GM23338 (cell line): ENCODE measurements at regions not wholly inside any gene's neighbourhood (a gene's known extent, or its start where the extent isn't known, plus 50 kb on each side); places are given as distances from the start of the nearest gene placed in this dataset.

ENCODE experiments used
- ATAC-seq: fragments of 200-7000 bp; cut with Tn5 transposase; 3 replicates; pipeline ENCODE4 v1.9.1; 2020
- DNase-seq: peaks from one replicate; pipeline ENCODE4 v3.0.0-alpha.2; 2015; ENCODE audit warnings: low spot score
- H2AFZ ChIP-seq: fragments of 200-600 bp; sonication (generic); 2 replicates; pipeline ENCODE4 v1.8.0; 2016; ENCODE audit warnings: antibody characterized with exemption, mild to moderate bottlenecking, moderate library complexity
- H3F3A ChIP-seq: fragments of 200-600 bp; sonication (generic); replicated peaks from 2 replicates; pipeline ENCODE4 v1.8.0; 2017; ENCODE audit warnings: antibody characterized with exemption, mixed run types, low read depth
- H3K27ac ChIP-seq: fragments of 200-600 bp; sonication (generic); 2 replicates; pipeline ENCODE4 v1.6.1; 2016; ENCODE audit warnings: low read depth
- H3K27me3 ChIP-seq: fragments of 200-600 bp; sonication (generic); 2 replicates; pipeline ENCODE4 v1.8.0; 2016; ENCODE audit warnings: mild to moderate bottlenecking, mixed run types, moderate library complexity; ENCODE audit not compliant: insufficient read depth
- H3K36me3 ChIP-seq: fragments of 200-600 bp; sonication (generic); 2 replicates; pipeline ENCODE4 v1.8.0; 2016; ENCODE audit warnings: mild to moderate bottlenecking; ENCODE audit not compliant: insufficient read depth
- H3K4me1 ChIP-seq: fragments of 200-600 bp; sonication (generic); 2 replicates; pipeline ENCODE4 v1.8.0; 2016; ENCODE audit warnings: mild to moderate bottlenecking, moderate library complexity; ENCODE audit not compliant: insufficient read depth
- H3K4me2 ChIP-seq: fragments of 200-600 bp; sonication (generic); 2 replicates; pipeline ENCODE4 v1.7.1; 2017; ENCODE audit warnings: mixed run types
- H3K4me3 ChIP-seq: fragments of 200-600 bp; sonication (generic); 2 replicates; pipeline ENCODE4 v1.6.1; 2016; ENCODE audit warnings: mixed run types
- H3K79me2 ChIP-seq: fragments of 200-600 bp; sonication (generic); replicated peaks from 2 replicates; pipeline ENCODE4 v1.8.0; 2017; ENCODE audit warnings: mild to moderate bottlenecking; ENCODE audit not compliant: insufficient read depth
- H3K9me2 ChIP-seq: fragments of 200-600 bp; sonication (generic); 2 replicates; pipeline ENCODE4 v1.8.0; 2017; ENCODE audit not compliant: insufficient read depth
- H4K20me1 ChIP-seq: fragments of 200-600 bp; sonication (generic); replicated peaks from 2 replicates; pipeline ENCODE4 v1.8.0; 2017; ENCODE audit warnings: mild to moderate bottlenecking; ENCODE audit not compliant: insufficient read depth
- H3K27ac Mint-ChIP-seq: 2 replicates; pipeline ENCODE4 v1.8.0; 2020; ENCODE audit warnings: inconsistent platforms, mild to moderate bottlenecking, moderate library complexity, mixed read lengths
- H3K27me3 Mint-ChIP-seq: 3 replicates; pipeline ENCODE4 v1.8.0; 2022; ENCODE audit warnings: low read depth, mild to moderate bottlenecking, moderate library complexity, mixed read lengths, inconsistent platforms; ENCODE audit not compliant: insufficient read depth, poor library complexity
- H3K36me3 Mint-ChIP-seq: 3 replicates; pipeline ENCODE4 v1.8.0; 2021; ENCODE audit warnings: low read depth, mild to moderate bottlenecking, inconsistent platforms, moderate library complexity, mixed read lengths
- H3K4me1 Mint-ChIP-seq: 3 replicates; pipeline ENCODE4 v1.8.0; 2020; ENCODE audit warnings: mild to moderate bottlenecking, inconsistent platforms, mixed read lengths
- H3K4me3 Mint-ChIP-seq: 3 replicates; pipeline ENCODE4 v1.8.0; 2021; ENCODE audit warnings: moderate library complexity, mild to moderate bottlenecking, inconsistent platforms, mixed read lengths
- H3K9me3 Mint-ChIP-seq: 3 replicates; pipeline ENCODE4 v1.8.0; 2020; ENCODE audit warnings: moderate library complexity, mild to moderate bottlenecking, inconsistent platforms, mixed read lengths
- CTCF ChIP-seq, 2 experiments: fragments of 200-600 bp in 1 of 2; sonication (generic) in 1 of 2; conservative IDR thresholded peaks; 2 replicates each; pipeline versions ENCODE4 v1.5.1 to v1.6.1; 2016 to 2017; ENCODE audit warnings: antibody characterized with exemption in 2 of 2, low read depth in 2 of 2, mild to moderate bottlenecking in 2 of 2, moderate library complexity in 1 of 2
- ETS1 ChIP-seq: IDR thresholded peaks from 2 replicates; pipeline ENCODE4 v1.6.1; 2016; ENCODE audit warnings: antibody characterized with exemption
- EZH2 ChIP-seq: fragments of 200-600 bp; sonication (generic); IDR thresholded peaks from one replicate; pipeline ENCODE4 v1.8.0; 2017; ENCODE audit warnings: antibody characterized with exemption, mild to moderate bottlenecking, low read depth; ENCODE audit not compliant: unreplicated experiment
- NANOG ChIP-seq: IDR thresholded peaks from 2 replicates; pipeline ENCODE4 v1.6.1; 2016; ENCODE audit warnings: antibody characterized with exemption, borderline replicate concordance
- ZNF114 ChIP-seq: fragments of 250-450 bp; sonication (Bioruptor Pico); IDR thresholded peaks from 2 replicates; pipeline ENCODE4 v1.5.0; 2020; ENCODE audit warnings: mild to moderate bottlenecking, moderate library complexity
- ZNF462 ChIP-seq: fragments of 250-450 bp; sonication (Bioruptor Pico); IDR thresholded peaks from 2 replicates; pipeline ENCODE4 v1.5.0; 2020; ENCODE audit warnings: mild to moderate bottlenecking, moderate library complexity

GRCh38 chr4:111712093-111712677, 433.1 kb upstream of the FAM241A start:
- no peaks in the 10 kb centered on the region for H4K20me1 ChIP-seq
- H3F3A ChIP-seq, result no peaks in the 10 kb centered on the region
- H3K36me3 Mint-ChIP-seq, result no peaks in the 10 kb centered on the region
- H3K79me2 ChIP-seq, result no peaks in the 10 kb centered on the region
- H3K4me1 ChIP-seq, result no peaks in the 10 kb centered on the region
- peak overlapping the region; percentile 12; the same call in 1 of the 2 replicates for H2AFZ ChIP-seq
- TF ChIP-seq CTCF (conservative IDR thresholded peaks at IDR 0.05; ENCODE audit: low read depth in 2 of 2) (no peak), ZNF114 (CRISPR knock-in tag) (no peak)
- H3K27ac Mint-ChIP-seq, result no peak overlapping the region
- H3K36me3 ChIP-seq, result no peaks in the 10 kb centered on the region
- DNase-seq, result no peak
- no peaks in the 10 kb centered on the region for H3K27me3 ChIP-seq
- H3K27me3 Mint-ChIP-seq, result no peaks in the 10 kb centered on the region
- H3K4me1 Mint-ChIP-seq, result no peaks in the 10 kb centered on the region
- no peak overlapping the region for H3K27ac ChIP-seq
- no peaks in the 10 kb centered on the region for H3K9me3 Mint-ChIP-seq
- no peak overlapping the region for H3K4me2 ChIP-seq
- H3K4me3 ChIP-seq, result no peak overlapping the region
- no peaks in the 10 kb centered on the region for H3K9me2 ChIP-seq
- no peak for ATAC-seq
- H3K4me3 Mint-ChIP-seq, result no peak overlapping the region

- 0 out of 2 replicates have a peak overlapping the region, but pooled peaks have one; percentile 11 for H2AFZ ChIP-seq
- no peaks in the 10 kb centered on the region for H3K27me3 ChIP-seq
- no peak overlapping the region for H3K27ac ChIP-seq
- no peaks in the 10 kb centered on the region for H3F3A ChIP-seq
- H3K79me2 ChIP-seq, result no peaks in the 10 kb centered on the region
- Mint-ChIP-seq H3K9me3 (no peaks in the 10 kb centered on the region), H3K27me3 (no peaks in the 10 kb centered on the region), H3K36me3 (no peaks in the 10 kb centered on the region), H3K27ac (no peak overlapping the region), H3K4me1 (no peaks in the 10 kb centered on the region), H3K4me3 (no peak overlapping the region)
- H3K9me2 ChIP-seq, result no peaks in the 10 kb centered on the region
- H3K4me2 ChIP-seq, result no peak overlapping the region
- H4K20me1 ChIP-seq, result no peaks in the 10 kb centered on the region
- DNase-seq, result no peak
- H3K4me3 ChIP-seq, result no peak overlapping the region
- no peak for ATAC-seq
- no peaks in the 10 kb centered on the region for H3K4me1 ChIP-seq
- no peaks in the 10 kb centered on the region for H3K36me3 ChIP-seq
- TF ChIP-seq NANOG, result no peak
- TF ChIP-seq ETS1, result no peak
- no peak for TF ChIP-seq ZNF114 (CRISPR knock-in tag)
- no peak for TF ChIP-seq EZH2
- TF ChIP-seq CTCF (conservative IDR thresholded peaks at IDR 0.05; ENCODE audit: low read depth in 2 of 2), result no peak
- no peak for TF ChIP-seq ZNF462 (CRISPR knock-in tag)
These were observed 432.0 kb upstream of the FAM241A start for GRCh38 chr4:111713276-111713675.
